ENCODE measurements at regions not wholly inside any gene's neighbourhood (a gene's known extent, or its start where the extent isn't known, plus 50 kb on each side); places are given as distances from the start of the nearest gene placed in this dataset.
"Not testable (repeated sequence)": the region's sequence is repeated elsewhere in the genome, so short reads cannot be mapped to it uniquely, and the experiment has no call there.

DNA sequence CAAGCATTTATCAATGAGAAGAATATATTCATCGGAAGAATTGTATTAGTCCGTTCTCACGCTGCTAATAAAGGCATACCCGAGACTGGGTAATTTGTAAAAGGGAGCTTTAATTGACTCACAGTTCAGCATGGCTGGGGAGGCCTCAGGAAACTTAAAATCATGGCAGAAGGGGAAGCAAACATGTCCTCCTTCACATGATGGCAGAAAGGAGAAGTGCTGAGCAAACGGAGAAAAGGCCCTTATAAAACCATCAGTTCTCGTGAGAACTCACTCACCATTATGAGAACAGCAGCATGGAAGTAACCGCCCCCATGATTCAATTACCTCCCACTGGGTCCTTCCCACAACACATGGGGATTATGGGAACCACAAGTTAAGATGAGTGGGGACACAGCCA lies 1688.2 kb downstream of the SPATA31A7 start:
- DNase-seq = not testable (repeated sequence)

DNA sequence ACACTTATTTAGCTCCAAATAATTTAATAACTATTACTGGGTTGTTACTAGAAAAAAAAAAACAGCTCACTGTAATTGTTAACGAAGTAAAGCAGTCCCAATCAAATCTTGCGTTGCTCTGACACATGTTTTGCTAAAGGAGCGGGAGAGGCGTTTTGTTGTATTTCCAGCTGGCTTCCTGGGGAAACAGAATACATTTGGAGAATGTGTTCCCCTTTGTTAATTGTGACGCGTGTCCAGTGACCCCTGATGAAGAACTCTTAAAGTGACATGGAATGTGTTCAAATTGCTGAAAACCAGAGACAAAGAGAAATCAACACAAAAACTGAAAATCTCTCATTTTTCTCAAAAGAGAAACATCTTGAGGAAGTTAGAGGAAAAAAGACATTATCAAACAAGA lies 1690.6 kb downstream of the SPATA31A7 start:
- DNase-seq = not testable (repeated sequence)

DNA sequence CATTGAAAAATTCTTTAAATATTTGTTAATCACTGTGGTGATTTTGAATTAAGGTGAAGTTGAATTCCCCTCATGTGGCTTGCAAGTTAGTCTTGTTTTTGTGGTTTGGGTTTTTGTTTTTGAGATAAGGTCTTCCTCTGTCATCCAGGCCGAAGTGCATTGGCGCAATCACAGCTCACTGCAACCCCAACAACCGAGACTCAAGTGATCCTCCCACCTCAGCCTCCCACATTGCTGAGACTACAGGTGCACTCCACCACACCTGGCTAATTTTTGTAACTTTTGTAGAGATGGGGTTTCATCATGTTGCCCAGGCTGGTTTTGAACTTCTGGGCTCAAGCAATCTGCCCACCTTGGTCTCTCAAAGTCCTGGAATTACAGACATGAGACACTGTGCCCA lies 1691.1 kb downstream of the SPATA31A7 start:
- DNase-seq = not testable (repeated sequence)

DNA sequence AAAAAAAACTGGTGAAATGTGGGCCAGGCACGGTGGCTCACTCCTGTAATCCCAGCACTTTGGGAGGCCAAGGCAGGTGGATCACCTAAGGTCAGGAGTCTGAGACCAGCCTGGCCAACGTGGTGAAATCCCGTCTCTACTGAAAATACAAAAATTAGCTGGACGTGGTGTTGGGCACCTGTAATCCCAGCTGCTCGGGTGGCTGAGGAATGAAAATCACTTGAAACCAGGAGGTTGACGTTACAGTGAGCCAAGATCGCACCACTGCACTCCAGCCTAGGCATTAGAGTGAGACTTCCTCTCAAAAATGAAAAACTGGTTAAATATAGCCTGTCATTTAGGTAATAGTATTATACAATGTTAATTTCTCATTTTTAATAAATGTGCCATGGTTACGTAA lies 1692.0 kb downstream of the SPATA31A7 start:
- DNase-seq = not testable (repeated sequence)

DNA sequence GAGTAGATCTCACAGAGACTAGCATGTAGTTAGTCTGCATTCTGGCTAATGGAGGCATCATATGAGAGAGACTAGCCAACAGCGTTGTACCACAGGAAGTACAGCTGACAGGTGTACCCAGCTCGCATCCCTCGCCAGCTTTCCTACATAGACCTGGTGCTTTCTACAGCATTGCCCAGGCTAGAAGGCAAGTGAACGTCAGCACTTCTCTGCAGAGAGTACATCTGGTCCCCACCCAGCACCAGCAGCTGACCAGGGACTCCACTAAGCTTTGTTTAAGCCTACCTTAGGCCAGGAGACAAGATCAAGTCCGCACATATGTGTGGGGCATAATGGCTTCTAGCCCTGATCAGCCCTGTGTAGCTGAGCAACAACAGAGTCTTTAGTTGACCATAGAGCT lies 1692.9 kb downstream of the SPATA31A7 start:
- not testable (repeated sequence) for DNase-seq

DNA sequence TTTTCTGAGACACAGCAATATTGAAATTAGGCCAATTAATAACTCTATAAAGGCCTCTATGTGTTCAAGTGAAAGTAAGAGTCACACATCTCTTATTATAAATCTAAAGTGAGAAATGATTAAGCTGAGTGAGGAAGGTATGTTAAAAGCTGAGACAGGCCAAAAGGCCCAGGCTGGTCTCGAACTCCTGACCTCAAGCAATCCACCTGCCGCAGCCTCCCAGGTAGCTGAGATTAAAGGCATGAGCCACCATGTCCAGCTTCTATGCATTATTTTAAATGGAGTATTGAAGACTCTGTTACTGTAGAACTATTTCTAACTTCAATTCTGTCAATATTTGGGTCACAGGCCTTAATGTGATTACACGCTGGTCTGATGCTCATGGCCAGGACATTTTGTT lies 1706.9 kb downstream of the SPATA31A7 start:
- DNase-seq = not testable (repeated sequence)

DNA sequence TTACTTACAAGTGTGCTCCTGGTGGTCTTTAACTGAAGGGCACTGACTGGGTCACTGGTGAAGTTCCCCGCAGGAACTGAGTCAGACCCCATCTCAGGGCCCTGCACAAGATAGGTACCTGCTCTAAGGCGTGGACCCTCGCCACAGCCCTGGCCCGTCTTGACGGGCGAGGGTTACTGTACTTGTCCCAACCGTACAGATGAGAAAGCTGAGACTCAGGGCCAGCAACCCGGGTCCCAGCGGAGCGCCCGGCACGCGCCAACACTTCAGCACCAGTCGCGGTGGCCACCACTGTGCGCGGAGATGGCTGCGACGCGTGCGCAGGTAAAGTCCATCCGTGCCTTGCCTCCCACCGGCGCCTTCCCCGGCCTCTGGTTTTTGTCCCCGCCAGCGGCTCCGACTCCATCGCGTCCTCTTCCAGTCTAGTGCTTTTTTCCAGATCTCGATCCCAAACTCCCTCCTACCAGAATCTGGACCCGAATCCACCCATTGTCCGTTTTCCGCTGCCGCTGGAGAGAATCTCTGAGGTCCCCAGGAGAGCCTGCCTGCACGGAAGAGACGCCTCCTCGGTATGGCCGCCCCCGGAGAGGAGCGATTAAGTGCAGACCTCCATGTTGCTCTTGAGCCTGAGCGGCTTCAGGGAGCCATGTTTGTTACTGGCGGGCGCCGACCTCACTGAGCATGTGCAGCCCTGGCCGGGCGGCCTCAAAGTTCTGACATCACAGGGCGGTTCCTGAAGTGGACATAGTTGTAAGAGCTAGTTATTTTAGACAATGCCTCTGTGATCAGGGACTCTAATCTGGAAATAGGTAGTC lies 1707.8 kb downstream of the SPATA31A7 start:
- DNase-seq = peak; percentile 43

DNA sequence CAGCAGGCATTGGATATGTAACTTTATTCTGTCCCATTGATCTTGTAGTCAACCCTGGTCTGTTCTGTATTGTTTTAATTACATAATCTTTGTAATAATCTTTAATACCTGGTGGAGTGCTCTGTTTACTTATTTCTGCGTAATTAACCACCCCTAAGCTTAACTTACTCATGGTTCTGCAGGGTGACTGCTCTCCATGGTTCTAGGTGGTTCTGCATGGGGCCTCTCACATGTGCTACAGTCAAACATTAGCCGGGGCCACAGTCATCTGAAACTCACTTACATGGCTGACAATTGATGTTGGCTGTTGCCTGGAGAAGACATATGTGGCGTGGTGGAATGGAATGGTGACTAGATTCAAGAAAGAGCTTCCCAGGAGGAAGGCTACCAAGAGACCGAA lies 1709.8 kb downstream of the SPATA31A7 start:
- not testable (repeated sequence) for DNase-seq

DNA sequence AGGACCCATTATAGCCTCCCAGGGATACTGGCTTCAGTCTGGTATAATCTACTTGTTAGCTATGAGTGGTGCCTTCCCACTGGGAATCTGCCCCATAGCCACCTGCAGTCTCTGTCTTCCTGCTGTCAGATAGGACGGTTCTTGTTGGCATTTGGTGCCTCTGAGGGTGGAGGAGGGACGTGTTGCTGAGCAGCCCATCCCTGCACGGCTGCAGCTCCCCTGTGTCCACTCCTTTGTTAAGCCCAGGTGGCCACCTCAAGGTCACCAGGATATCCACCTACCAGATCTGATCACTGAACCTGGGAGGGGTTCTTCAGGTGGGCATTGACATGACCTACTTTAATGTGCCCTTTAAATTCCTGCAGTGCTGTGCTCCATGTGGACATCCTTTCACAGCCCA lies 1714.2 kb downstream of the SPATA31A7 start:
- not testable (repeated sequence) for DNase-seq

DNA sequence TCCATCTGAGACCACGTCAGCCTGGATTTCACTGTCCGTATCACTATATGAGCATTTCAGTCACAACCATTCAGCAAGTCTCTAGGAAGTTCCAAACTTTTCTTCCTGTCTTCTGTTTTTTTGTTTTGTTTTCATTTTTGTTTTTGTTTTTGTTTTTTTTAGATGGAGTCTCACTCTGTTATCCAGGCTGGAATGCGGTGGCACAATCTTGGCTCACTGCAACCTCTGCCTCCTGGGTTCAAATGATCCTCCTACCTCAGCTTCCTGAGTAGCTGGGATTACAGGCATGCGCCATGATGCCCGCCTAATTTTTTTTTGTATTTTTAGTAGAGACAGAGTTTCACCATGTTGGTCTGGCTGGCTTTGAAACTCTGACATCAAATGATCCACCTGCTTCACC lies 1715.9 kb downstream of the SPATA31A7 start:
- DNase-seq = not testable (repeated sequence)

DNA sequence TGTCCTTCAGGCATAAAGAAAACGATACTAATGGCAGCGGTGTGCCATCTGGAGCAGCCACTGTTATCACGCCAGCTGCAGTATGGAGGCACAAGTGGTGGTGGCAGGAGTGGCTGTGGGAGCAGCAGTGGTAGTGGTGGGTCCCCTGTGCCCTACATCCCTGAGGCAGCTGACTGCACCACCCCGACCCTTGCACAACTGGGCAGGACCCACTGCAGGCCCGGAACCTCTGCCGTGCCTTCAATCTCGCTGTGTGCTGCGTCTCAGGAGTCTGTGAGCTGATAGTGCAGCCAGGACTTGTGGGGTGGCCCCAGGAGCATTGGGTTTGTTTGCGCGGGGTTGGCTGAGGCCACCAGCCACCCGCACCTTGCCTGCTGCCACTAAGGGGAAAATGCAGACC lies 1718.0 kb downstream of the SPATA31A7 start:
- DNase-seq = not testable (repeated sequence)

DNA sequence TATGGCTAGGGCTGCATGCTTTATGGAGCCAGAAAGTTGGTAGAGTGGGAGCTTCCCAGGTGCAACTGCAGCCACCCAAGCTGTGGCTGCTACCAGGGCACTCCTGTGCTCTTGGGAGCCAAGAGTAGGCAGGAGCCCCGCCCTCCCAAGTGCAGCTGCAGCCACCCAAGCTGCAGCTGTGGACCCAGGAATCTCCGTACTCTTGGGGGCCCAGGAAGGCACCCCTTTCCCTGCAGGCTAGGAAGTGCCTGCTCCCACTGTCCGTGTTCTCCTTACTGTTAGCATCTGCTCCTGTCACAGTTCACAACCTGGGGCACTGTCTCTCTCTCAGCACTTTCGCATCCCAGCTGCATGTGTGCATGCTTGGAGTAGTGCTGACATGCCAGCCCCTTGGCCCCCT lies 1718.4 kb downstream of the SPATA31A7 start:
- DNase-seq = not testable (repeated sequence)

DNA sequence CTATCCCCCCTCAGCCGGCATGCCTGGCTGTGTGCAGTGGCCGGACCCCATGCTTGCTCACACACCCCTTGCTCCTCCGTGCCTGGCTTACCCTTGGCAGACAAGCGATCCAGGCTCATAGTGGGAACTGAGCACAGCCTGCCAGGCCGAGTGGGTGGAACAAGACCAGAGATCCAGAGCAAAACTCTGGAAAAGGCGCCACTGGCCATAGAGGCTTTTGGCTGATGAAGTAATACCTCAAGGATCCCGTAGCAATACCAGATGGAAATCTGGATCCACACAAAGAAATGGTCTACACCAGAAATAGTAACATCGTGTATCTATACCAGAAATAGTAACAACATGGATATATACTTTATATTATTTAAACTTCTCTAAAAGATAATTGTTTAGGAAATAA lies 1719.6 kb downstream of the SPATA31A7 start:
- DNase-seq = not testable (repeated sequence)

DNA sequence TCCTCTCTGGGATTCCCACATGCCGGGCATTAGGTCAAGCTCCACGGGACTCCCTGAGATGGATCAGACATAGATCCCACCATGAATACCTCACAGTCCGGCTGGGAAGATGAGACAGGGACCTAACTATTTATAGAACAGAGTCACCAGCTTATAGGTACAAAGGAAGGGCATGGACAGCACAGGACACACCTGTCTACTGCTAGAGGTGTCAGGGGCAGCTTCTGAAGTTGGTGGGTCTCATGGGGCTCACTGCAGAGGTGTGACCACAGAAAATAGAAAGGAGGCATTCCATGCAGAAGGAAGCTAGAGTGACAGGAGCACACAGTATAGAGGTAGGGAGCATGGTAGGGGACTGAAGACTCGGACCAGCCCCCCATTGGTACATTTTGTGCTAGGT lies 1722.4 kb downstream of the SPATA31A7 start:
- DNase-seq = not testable (repeated sequence)

DNA sequence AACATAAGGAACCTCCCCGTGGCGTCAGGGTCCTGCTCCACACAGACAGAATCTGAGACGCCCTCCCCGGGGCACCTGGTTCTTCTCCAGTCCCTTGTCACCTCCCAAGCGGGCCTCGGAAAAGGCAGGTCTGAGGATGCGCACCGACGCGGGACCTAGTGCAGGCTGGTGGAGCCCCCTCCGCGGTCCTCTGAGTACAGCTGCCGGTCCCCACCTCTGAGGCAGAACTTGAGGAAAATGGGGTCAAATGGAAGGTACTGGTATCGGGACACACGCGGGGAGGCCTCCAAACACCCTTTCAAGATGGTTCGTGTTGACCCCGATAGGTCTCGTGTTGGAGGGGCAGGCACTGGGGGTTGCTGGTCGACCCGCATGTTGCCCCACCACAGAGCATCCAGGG lies 1725.3 kb downstream of the SPATA31A7 start:
- DNase-seq = not testable (repeated sequence)

DNA sequence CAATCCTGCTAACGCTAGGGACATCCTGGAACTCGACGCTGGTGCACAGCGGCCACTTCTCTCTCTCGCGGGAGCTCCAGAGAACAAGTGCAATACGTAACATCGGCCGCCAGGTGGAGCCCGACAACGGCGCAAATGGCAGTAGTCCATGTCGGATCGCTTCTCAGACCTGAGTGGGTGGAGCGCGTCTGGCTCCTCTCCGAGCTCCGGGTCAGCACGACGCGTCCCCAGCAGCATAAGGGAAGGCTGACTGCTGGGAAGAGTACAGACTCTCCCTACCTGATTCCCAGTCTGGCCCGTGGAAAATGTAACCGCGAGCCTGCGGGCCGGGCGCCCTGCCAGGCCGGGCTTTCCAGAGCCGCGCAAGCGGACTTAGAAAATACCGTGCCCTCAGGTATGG lies 1725.8 kb downstream of the SPATA31A7 start:
- not testable (repeated sequence) for DNase-seq

DNA sequence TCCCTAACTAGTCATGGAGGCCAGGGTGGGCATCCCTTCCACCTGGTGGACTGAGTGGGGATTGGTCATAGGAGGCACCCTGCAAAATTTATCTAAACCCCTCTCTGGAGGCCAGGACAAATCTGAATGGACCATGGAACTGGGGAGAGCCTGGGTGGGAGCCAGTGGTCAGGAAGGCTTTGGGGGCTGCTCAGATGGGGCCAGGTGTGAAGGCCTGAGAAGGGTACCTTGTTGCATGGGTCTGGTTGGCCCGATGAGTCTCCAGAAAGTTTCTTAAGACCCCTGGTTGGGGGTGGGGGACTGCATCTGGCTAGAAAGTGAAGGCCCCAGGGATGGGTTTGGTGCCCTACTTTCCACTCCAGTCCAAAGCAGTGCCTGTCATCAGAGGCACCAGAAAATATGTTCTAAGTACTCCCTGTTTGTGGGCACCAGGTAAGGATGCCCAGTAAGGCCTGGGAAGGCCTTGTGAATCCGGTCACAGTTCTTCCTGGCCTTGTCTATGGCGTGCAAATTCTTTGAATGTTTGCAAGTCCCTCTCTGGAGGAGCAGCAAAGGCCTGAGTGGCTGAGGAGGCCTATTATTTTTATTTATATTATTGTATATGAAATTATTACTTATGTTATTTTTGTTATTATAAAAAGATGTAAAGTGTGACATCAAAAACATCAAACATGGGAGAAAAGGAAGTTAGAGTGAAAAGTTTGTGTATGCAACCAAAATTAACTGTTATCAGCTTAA lies 1729.0 kb downstream of the SPATA31A7 start:
- DNase-seq = not testable (repeated sequence)

DNA sequence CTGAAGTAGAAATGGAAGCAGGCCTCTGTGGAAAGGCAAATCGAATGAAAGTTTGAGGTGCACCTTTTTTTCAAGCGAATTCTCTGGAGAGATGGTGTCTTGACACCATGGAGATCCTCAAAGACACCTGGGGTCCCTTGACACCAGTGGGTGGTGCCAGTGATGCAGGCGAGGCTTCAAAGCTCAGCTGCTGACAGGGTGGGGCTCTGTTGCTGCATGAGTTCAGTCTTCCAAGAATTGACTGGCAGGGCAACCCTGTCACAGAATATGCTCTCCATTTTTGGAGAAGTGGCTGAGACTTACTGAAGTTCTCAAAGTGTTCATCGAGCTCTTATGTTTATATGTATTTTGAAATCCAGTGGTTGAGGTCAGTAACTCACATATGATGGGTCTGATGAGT lies 1741.6 kb downstream of the SPATA31A7 start:
- not testable (repeated sequence) for DNase-seq

DNA sequence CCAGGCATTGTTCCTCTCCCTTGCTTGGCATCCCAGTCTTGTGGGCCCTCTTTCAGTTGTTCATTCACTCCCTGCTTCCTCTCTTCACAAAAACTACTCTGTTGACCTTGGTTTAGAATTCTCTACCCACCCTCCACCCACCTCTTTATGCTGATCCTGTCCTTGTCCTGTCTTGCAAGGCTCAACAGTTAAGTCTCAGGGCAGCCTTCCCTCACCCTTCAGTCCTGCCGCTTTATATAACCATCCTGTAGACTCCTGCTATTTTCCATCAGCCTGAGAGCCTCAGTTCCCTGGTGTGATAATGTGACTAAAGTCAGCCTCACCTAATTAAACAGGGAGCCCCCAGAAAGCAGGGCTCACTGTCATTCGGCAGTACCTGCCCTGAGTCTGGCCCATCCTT lies 1763.0 kb downstream of the SPATA31A7 start:
- not testable (repeated sequence) for DNase-seq
